K562 (cell line): ENCODE measurements at regions not wholly inside any gene's neighbourhood (a gene's known extent, or its start where the extent isn't known, plus 50 kb on each side); places are given as distances from the start of the nearest gene placed in this dataset.
A peak's percentile ranks its signal among the peaks of the same experiment; 100 is the strongest.

Experiments used
- ATAC-seq: fragments of 200-7000 bp; cut with Tn5 transposase; 3 replicates; pipeline ENCODE4 v1.9.1; 2020; ENCODE audit warnings: moderate library complexity
- BruUV-seq: library from RNA; stranded (reverse); fragments of 400-500 nt; replicated peaks from 2 replicates; lab custom pipeline; 2021; lab: Mats Ljungman, UMichigan
- CTCF ChIA-PET: fragments of 300-600 bp; formaldehyde crosslinking; extraction: SDS; loops from one replicate; lab custom pipeline; 2021; ENCODE audit warnings: low intra/inter-chr PET ratio; lab: Yijun Ruan, JAX
- POLR2A ChIA-PET: fragments of 300-600, 350-650 bp; sonication (Branson Sonifier 250); formaldehyde crosslinking; extraction: SDS; loops from one replicate; lab custom pipeline; 2021; ENCODE audit warnings: antibody characterized with exemption, inconsistent platforms; lab: Yijun Ruan, JAX
- DNase-seq, 4 experiments: peaks; one replicate each; pipeline versions ENCODE4 v3.0.0 to v3.0.0-alpha.2; 2011 to 2018; ENCODE audit warnings: low spot score in 3 of 4, mixed read lengths in 3 of 4; ENCODE audit errors: extremely low read depth in 1 of 4
- FAIRE-seq: peaks from 2 replicates; lab custom pipeline; 2011; peaks lifted over from hg19 to GRCh38; lab: Jason Lieb, UNC
- H2AFZ ChIP-seq: 2 replicates; pipeline ENCODE4 v1.6.0; 2011; ENCODE audit warnings: low read depth, low read length, control low read depth, inconsistent platforms
- H3K27ac ChIP-seq: fragments of 200-600 bp; 3 replicates; pipeline ENCODE4 v1.8.0; 2011; ENCODE audit warnings: low read depth, mild to moderate bottlenecking, control low read depth, inconsistent platforms, low read length, moderate library complexity, mixed read lengths; ENCODE audit errors: extremely low read depth
- H3K27me3 ChIP-seq, 2 experiments: fragments of 300-600 bp in 1 of 2; 2 replicates in 1 of 2; 3 replicates in 1 of 2; pipeline versions ENCODE4 v1.6.0 to v1.8.0; 2011; ENCODE audit warnings: inconsistent platforms in 2 of 2, low read length in 2 of 2, mild to moderate bottlenecking in 1 of 2, mixed read lengths in 1 of 2, moderate library complexity in 1 of 2; ENCODE audit not compliant: control insufficient read depth in 2 of 2, insufficient read depth in 2 of 2
- H3K36me3 ChIP-seq: fragments of 300-600 bp; 3 replicates; pipeline ENCODE4 v1.8.0; 2011; ENCODE audit warnings: mild to moderate bottlenecking, low read length, inconsistent platforms; ENCODE audit not compliant: control insufficient read depth, insufficient read depth
- H3K4me1 ChIP-seq, 2 experiments: fragments of 200-600 bp in 1 of 2; replicated peaks in 1 of 2; 2 replicates in 1 of 2; 3 replicates in 1 of 2; pipeline versions ENCODE4 v1.5.1 to v1.8.0; 2011; ENCODE audit warnings: inconsistent platforms in 2 of 2, low read length in 2 of 2, mild to moderate bottlenecking in 1 of 2, mixed read lengths in 1 of 2, moderate library complexity in 1 of 2; ENCODE audit not compliant: control insufficient read depth in 2 of 2, insufficient read depth in 2 of 2
- H3K4me2 ChIP-seq: 2 replicates; pipeline ENCODE4 v1.6.1; 2011; ENCODE audit warnings: low read length, control low read depth, inconsistent platforms, mixed read lengths; ENCODE audit not compliant: insufficient read depth
- H3K4me3 ChIP-seq: fragments of 200-600 bp; sonication (generic), shearing (Covaris generic); 2 replicates; pipeline ENCODE4 v1.5.1; 2016; ENCODE audit warnings: control low read depth, inconsistent platforms
- H3K79me2 ChIP-seq: fragments of 200-600 bp; 3 replicates; pipeline ENCODE4 v1.8.0; 2011; ENCODE audit warnings: low read length, inconsistent platforms; ENCODE audit not compliant: control insufficient read depth, insufficient read depth
- H3K9ac ChIP-seq, 2 experiments: 2 replicates each; pipeline versions ENCODE4 v1.6.0 to v1.6.1; 2011; ENCODE audit warnings: low read depth in 2 of 2, low read length in 2 of 2, control low read depth in 1 of 2, inconsistent platforms in 1 of 2, mild to moderate bottlenecking in 1 of 2, mixed read lengths in 1 of 2; ENCODE audit not compliant: insufficient read depth in 1 of 2
- H3K9me1 ChIP-seq: one replicate; pipeline ENCODE4 v1.6.0; 2011; ENCODE audit warnings: inconsistent platforms, mild to moderate bottlenecking, low read length, moderate library complexity; ENCODE audit not compliant: control insufficient read depth, insufficient read depth
- H3K9me3 ChIP-seq: replicated peaks from 2 replicates; pipeline ENCODE4 v1.5.1; 2011; ENCODE audit warnings: low read depth, low read length, inconsistent platforms; ENCODE audit not compliant: control insufficient read depth, insufficient read depth
- H4K20me1 ChIP-seq: replicated peaks from 2 replicates; pipeline ENCODE4 v1.6.1; 2011; ENCODE audit warnings: low read length, inconsistent platforms, mixed read lengths; ENCODE audit not compliant: control insufficient read depth, insufficient read depth
- POLR2H ChIP-seq: IDR thresholded peaks from 2 replicates; pipeline ENCODE4 v1.6.1; 2016; ENCODE audit warnings: missing genetic modification characterization, low read depth, mild to moderate bottlenecking, control low read depth, missing compliant biosample characterization, moderate library complexity
- WGBS: fragments of 100-300 bp; shearing (Covaris generic); methylation state at CpG from one replicate; pipeline ENCODE4 v1.1.6; 2016; ENCODE audit warnings: low coverage, mixed read lengths; ENCODE audit not compliant: insufficient coverage; ENCODE audit errors: missing lambda C conversion rate; 5-methylcytosine and 5-hydroxymethylcytosine counted together
- in situ Hi-C: fragments of 300-500 bp; cut with MboI; formaldehyde crosslinking; loops from 4 replicates; pipeline ENCODE4 v1.15.0; 2018; ENCODE audit warnings: inconsistent platforms, mixed read lengths
- intact Hi-C: fragments of 100-400 bp; cut with micrococcal nuclease; formaldehyde crosslinking; loops from 2 replicates; pipeline ENCODE4 v1.14.2; 2022
- TF ChIP-seq, protein P1 (sequence below): sonication (generic); formaldehyde crosslinking; IDR thresholded peaks from 2 replicates; pipeline ENCODE4 v1.8.1; 2022; ENCODE audit warnings: missing genetic modification reagents
- TF ChIP-seq, protein P2 (sequence below): sonication (generic); formaldehyde crosslinking; IDR thresholded peaks from 2 replicates; pipeline ENCODE4 v1.8.0; 2023; ENCODE audit warnings: missing genetic modification reagents, mild to moderate bottlenecking, borderline replicate concordance
- TF ChIP-seq, protein P3 (sequence below), 2 experiments: fragments of 450-650 bp; formaldehyde crosslinking in 1 of 2; IDR thresholded peaks; 2 replicates each; pipeline versions ENCODE4 v1.4.0 to v1.6.1; 2014 to 2020; ENCODE audit warnings: mild to moderate bottlenecking in 2 of 2, borderline replicate concordance in 1 of 2, low read depth in 1 of 2

DNA sequence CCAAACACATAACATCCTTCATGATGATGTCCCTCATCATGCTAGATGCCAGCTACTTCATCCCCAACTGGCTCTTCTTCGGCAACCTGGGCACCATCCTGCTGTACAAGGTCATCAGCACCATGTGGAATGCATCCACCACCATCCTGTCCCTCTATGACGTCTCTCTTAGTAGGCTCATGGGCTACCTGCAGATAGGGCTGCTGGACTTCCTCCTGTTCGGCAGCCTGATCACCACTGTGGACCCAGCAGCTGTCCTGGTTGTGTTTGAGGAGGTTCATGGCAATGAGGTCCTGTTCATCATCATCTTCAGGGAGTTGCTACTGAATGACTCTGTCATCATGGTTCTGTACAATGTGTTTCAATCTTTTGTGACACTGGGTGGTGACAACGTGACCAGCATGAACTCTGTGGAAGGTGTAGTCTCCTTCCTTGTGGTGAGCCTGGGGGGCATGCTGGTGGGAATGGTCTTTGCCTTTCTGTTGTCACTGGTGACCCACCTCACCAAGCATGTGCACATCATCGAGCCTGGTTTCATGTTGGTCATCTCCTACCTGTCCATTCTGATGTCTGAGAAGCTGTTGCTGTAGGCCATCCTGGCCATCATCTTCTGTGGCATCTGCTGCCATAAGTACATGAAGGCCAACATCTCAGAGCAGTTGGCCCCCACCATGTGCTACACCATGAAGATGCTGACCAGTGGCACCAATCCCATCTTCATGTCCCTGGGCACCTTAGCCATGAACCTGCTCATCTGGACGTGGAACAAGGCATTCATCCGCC is 120.7 kb upstream of the SERPIND1 start:
- in situ Hi-C loops, result no loop called here
- no TSS peak for BruUV-seq
- FAIRE-seq, result no peak
- POLR2A ChIA-PET, result interaction anchor here (1.2 to 2.3 kb wide), 4 partner anchors 10 to 35 kb away, joined by 3 to 9 read pairs (median 8); no protein-coding TSS in a partner anchor
- Histone ChIP-seq H3K9ac (no peak overlapping the region; a peak in 1 of 4 replicates), H2AFZ (no peak overlapping the region), H3K4me2 (no peak overlapping the region), H3K9me3 (no peaks in the 10 kb centered on the region), H3K4me3 (no peak overlapping the region), H3K4me1 (peaks cover 0 to 9% of the 10 kb centered on the region in 2 experiments; a peak in 3 of 5 replicates), H3K27ac (no peak overlapping the region), H3K27me3 (peaks cover 51 to 60% of the 10 kb centered on the region in 2 experiments; a peak in 4 of 5 replicates), H3K79me2 (no peaks in the 10 kb centered on the region), H4K20me1 (peaks cover 17% of the 10 kb centered on the region; the same call in 1 of the 2 replicates), H3K9me1 (peaks cover 5% of the 10 kb centered on the region), H3K36me3 (peaks cover 8% of the 10 kb centered on the region; the same call in 1 of the 3 replicates)
- no peak for ATAC-seq
- DNase-seq, result peak in 1 of 4 experiments; percentile 20
- WGBS, result 7% methylated on average over 7 of the region's 7 CpGs
- intact Hi-C loops, result no loop called here
- CTCF ChIA-PET, result interaction anchor here (0.7 kb wide), 1 partner anchor 46 kb away, joined by 3 read pairs; no protein-coding TSS in a partner anchor
- TF ChIP-seq, protein P1, sequence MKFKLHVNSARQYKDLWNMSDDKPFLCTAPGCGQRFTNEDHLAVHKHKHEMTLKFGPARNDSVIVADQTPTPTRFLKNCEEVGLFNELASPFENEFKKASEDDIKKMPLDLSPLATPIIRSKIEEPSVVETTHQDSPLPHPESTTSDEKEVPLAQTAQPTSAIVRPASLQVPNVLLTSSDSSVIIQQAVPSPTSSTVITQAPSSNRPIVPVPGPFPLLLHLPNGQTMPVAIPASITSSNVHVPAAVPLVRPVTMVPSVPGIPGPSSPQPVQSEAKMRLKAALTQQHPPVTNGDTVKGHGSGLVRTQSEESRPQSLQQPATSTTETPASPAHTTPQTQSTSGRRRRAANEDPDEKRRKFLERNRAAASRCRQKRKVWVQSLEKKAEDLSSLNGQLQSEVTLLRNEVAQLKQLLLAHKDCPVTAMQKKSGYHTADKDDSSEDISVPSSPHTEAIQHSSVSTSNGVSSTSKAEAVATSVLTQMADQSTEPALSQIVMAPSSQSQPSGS, result peak; percentile 2; the same call in 1 of the 2 replicates
- TF ChIP-seq, protein P2, sequence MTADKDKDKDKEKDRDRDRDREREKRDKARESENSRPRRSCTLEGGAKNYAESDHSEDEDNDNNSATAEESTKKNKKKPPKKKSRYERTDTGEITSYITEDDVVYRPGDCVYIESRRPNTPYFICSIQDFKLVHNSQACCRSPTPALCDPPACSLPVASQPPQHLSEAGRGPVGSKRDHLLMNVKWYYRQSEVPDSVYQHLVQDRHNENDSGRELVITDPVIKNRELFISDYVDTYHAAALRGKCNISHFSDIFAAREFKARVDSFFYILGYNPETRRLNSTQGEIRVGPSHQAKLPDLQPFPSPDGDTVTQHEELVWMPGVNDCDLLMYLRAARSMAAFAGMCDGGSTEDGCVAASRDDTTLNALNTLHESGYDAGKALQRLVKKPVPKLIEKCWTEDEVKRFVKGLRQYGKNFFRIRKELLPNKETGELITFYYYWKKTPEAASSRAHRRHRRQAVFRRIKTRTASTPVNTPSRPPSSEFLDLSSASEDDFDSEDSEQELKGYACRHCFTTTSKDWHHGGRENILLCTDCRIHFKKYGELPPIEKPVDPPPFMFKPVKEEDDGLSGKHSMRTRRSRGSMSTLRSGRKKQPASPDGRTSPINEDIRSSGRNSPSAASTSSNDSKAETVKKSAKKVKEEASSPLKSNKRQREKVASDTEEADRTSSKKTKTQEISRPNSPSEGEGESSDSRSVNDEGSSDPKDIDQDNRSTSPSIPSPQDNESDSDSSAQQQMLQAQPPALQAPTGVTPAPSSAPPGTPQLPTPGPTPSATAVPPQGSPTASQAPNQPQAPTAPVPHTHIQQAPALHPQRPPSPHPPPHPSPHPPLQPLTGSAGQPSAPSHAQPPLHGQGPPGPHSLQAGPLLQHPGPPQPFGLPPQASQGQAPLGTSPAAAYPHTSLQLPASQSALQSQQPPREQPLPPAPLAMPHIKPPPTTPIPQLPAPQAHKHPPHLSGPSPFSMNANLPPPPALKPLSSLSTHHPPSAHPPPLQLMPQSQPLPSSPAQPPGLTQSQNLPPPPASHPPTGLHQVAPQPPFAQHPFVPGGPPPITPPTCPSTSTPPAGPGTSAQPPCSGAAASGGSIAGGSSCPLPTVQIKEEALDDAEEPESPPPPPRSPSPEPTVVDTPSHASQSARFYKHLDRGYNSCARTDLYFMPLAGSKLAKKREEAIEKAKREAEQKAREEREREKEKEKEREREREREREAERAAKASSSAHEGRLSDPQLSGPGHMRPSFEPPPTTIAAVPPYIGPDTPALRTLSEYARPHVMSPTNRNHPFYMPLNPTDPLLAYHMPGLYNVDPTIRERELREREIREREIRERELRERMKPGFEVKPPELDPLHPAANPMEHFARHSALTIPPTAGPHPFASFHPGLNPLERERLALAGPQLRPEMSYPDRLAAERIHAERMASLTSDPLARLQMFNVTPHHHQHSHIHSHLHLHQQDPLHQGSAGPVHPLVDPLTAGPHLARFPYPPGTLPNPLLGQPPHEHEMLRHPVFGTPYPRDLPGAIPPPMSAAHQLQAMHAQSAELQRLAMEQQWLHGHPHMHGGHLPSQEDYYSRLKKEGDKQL (CRISPR knock-in tag), result peak; percentile 95
- TF ChIP-seq POLR2H (tag), result no peak
- TF ChIP-seq, protein P3, sequence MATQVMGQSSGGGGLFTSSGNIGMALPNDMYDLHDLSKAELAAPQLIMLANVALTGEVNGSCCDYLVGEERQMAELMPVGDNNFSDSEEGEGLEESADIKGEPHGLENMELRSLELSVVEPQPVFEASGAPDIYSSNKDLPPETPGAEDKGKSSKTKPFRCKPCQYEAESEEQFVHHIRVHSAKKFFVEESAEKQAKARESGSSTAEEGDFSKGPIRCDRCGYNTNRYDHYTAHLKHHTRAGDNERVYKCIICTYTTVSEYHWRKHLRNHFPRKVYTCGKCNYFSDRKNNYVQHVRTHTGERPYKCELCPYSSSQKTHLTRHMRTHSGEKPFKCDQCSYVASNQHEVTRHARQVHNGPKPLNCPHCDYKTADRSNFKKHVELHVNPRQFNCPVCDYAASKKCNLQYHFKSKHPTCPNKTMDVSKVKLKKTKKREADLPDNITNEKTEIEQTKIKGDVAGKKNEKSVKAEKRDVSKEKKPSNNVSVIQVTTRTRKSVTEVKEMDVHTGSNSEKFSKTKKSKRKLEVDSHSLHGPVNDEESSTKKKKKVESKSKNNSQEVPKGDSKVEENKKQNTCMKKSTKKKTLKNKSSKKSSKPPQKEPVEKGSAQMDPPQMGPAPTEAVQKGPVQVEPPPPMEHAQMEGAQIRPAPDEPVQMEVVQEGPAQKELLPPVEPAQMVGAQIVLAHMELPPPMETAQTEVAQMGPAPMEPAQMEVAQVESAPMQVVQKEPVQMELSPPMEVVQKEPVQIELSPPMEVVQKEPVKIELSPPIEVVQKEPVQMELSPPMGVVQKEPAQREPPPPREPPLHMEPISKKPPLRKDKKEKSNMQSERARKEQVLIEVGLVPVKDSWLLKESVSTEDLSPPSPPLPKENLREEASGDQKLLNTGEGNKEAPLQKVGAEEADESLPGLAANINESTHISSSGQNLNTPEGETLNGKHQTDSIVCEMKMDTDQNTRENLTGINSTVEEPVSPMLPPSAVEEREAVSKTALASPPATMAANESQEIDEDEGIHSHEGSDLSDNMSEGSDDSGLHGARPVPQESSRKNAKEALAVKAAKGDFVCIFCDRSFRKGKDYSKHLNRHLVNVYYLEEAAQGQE (IDR thresholded peaks at IDR 0.05; ENCODE audit: borderline replicate concordance), result no peak
- TF ChIP-seq, protein P3 (CRISPR knock-in tag; IDR thresholded peaks at IDR 0.05; ENCODE audit: low read depth), result no peak
